ENCODE measurements at regions not wholly inside any gene's neighbourhood (a gene's known extent, or its start where the extent isn't known, plus 50 kb on each side); places are given as distances from the start of the nearest gene placed in this dataset.

DNA sequence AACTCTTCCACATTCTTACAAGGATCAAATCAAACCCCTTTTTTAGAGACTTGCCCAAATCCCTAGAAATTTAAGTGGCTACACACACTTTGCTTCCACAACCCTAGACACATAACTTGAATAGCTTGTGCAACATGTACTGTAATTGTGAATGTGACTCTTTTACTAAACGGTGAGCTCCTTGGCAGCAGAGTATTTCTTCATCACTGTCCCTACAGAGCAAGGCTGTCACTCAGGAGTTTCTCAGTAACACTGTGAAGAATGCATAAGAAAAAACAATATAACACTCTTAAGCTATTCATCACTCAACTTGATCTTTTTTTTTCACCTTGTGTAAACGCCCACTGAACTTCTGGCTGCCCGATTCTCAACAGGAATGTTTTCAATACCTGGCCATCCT, 53.8 kb upstream of the ADAMTS18 start:
- no peak for DNase-seq (ENCODE audit: low spot score)
- in situ Hi-C loops (cut with MboI; ENCODE audit: low pct_unique_long_range_greater_than_20kb, low sequenced_read_pairs, unreplicated experiment): no loop called here
- TF ChIP-seq CTCF (IDR thresholded peaks at IDR 0.05; ENCODE audit: extremely low read depth, insufficient read depth, missing control alignments): no peak

DNA sequence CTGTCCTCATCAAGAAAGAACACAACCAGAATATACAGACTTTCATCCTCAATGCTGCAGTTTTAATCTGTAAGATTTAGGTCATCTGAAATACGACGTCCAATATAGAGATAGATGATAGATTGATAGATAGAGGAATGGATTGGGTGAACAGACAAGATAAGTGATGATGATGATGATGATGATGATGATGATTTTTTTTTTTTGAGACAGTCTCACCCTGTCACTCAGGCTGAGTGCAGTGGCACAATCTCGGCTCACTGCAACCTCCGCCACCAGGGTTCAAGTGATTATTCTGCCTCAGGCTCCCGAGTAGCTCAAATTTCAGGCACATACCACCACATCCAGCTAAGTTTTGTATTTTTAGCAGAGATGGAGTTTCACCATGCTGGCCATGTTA, 56.3 kb upstream of the ADAMTS18 start:
- no peak for DNase-seq (ENCODE audit: low spot score)
- in situ Hi-C loops (cut with MboI; ENCODE audit: low pct_unique_long_range_greater_than_20kb, low sequenced_read_pairs, unreplicated experiment): no loop called here
- TF ChIP-seq CTCF (IDR thresholded peaks at IDR 0.05; ENCODE audit: extremely low read depth, insufficient read depth, missing control alignments): no peak

DNA sequence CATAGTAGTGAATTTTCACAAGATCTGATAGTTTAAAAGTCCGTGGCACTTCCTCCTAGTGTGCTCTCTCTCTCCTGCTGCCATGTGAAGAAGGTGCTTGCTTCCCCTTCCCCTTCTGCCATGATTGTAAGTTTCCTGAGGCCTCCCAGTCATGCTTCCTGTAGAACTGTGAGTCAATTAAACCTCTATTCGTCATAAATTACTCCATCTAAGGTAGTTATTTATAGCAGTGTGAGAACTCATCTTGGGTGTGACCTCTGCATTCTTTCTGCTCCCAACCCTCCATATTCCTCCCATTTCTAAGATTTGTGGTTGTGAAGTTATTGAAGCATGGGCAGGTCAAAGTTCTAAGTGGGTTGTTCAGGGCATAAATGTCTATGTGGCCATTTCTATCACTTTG, 62.1 kb upstream of the ADAMTS18 start:
- no peak for TF ChIP-seq CTCF (IDR thresholded peaks at IDR 0.05; ENCODE audit: extremely low read depth, insufficient read depth, missing control alignments)
- no peak for DNase-seq (ENCODE audit: low spot score)
- in situ Hi-C loops (cut with MboI; ENCODE audit: low pct_unique_long_range_greater_than_20kb, low sequenced_read_pairs, unreplicated experiment): no loop called here

GRCh38 chr16:77499373-77500285, 64.8 kb upstream of the ADAMTS18 start:
- in situ Hi-C loops (cut with MboI; ENCODE audit: low pct_unique_long_range_greater_than_20kb, low sequenced_read_pairs, unreplicated experiment): no loop called here
- DNase-seq (ENCODE audit: low spot score): no peak
- no peak for TF ChIP-seq CTCF (IDR thresholded peaks at IDR 0.05; ENCODE audit: extremely low read depth, insufficient read depth, missing control alignments)

DNA sequence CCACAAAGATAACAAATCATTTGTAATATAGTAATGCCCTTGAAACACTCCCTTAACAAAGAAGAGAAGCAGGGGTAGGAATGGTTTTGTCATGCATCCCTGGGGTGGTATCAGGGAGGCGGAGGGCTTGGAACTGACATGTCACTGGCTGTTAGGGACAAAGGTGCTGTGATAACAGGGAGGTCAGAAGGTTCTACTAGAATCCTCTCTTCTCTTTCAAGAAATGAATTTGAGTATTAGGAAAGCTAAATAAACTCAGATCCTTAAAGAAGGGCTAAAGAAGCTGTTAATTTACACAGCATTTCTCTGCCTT, 65.4 kb upstream of the ADAMTS18 start:
- in situ Hi-C loops (cut with MboI; ENCODE audit: low pct_unique_long_range_greater_than_20kb, low sequenced_read_pairs, unreplicated experiment): no loop called here

GRCh38 chr16:77500934-77501664, 66.3 kb upstream of the ADAMTS18 start:
- no peak for TF ChIP-seq CTCF (IDR thresholded peaks at IDR 0.05; ENCODE audit: extremely low read depth, insufficient read depth, missing control alignments)
- DNase-seq (ENCODE audit: low spot score): no peak
- in situ Hi-C loops (cut with MboI; ENCODE audit: low pct_unique_long_range_greater_than_20kb, low sequenced_read_pairs, unreplicated experiment): no loop called here

More for the DNA sequence above, 65.4 kb upstream of the ADAMTS18 start:
- TF ChIP-seq CTCF (IDR thresholded peaks at IDR 0.05; ENCODE audit: extremely low read depth, insufficient read depth, missing control alignments): no peak
- no peak for DNase-seq (ENCODE audit: low spot score)
